LNCAP (cell line): ENCODE measurements at regions not wholly inside any gene's neighbourhood (a gene's known extent, or its start where the extent isn't known, plus 50 kb on each side); places are given as distances from the start of the nearest gene placed in this dataset.

Experiments
- CTCF ChIP-seq: fragments of 450-650 bp; IDR thresholded peaks from 2 replicates; pipeline ENCODE4 v1.5.1; 2017; ENCODE audit warnings: mild to moderate bottlenecking

- no peak for TF ChIP-seq CTCF
These were observed 130.7 kb upstream of the FAM13C start for GRCh38 chr10:59493017-59493416.

GRCh38 chr10:59479426-59479825 is 117.1 kb upstream of the FAM13C start:
- TF ChIP-seq CTCF: no peak

GRCh38 chr10:59470570-59470969 is 108.2 kb upstream of the FAM13C start:
- no peak for TF ChIP-seq CTCF

GRCh38 chr10:59465088-59465487 is 102.7 kb upstream of the FAM13C start:
- peak; percentile 46; the same call in 1 of the 2 replicates for TF ChIP-seq CTCF

GRCh38 chr10:59464483-59464882 is 102.1 kb upstream of the FAM13C start:
- no peak for TF ChIP-seq CTCF

GRCh38 chr10:59463909-59464308 is 101.6 kb upstream of the FAM13C start:
- no peak for TF ChIP-seq CTCF

GRCh38 chr10:59460601-59461000 is 98.3 kb upstream of the FAM13C start:
- no peak for TF ChIP-seq CTCF

DNA sequence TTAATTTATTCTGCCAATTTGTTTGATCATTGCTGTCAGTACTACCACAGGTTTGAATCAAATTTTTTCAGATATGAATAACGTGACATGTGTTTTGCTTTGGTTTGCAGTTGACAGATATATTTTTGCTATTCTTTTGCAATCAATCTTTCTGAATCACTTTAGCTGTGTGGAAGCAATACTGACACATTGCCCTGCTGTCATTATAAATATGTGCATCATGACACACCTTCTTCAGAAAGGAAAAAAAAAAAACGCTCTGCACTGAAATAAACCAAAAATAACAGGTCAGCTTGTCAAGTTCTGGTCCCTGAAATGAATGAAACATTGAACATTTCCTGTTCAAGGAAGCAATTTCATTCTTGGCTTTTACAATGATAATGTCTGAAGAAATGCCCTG is 93.8 kb upstream of the FAM13C start:
- no peak for TF ChIP-seq CTCF
